ENCODE measurements at regions not wholly inside any gene's neighbourhood (a gene's known extent, or its start where the extent isn't known, plus 50 kb on each side); places are given as distances from the start of the nearest gene placed in this dataset.
"Not testable (repeated sequence)": the region's sequence is repeated elsewhere in the genome, so short reads cannot be mapped to it uniquely, and the experiment has no call there.

GRCh38 chr11:29495676-29496075 lies 521.2 kb downstream of the KCNA4 start:
- DNase-seq (ENCODE audit: extremely low read depth in 1 of 2, low read depth in 1 of 2) = no peak

GRCh38 chr11:29490938-29491337 lies 525.9 kb downstream of the KCNA4 start:
- no peak for DNase-seq (ENCODE audit: extremely low read depth in 1 of 2, low read depth in 1 of 2)

DNA sequence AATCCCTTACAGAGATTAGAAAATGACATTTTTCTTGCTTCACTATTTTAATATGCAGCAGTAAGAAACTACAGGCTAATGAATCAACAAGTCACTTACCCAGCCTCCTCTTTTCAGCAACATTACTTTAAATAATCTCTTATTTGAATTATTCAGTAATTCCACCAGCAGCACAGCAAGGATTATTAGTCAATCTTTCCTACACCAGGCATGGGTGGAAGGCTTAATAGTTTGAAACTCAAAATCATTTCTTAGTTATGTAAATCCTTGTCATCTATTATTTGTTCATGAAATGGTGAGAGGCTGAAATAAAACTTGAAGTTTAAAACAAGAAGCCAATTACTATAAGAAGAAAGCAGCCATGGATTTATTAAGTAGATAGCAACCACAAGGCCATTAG lies 530.5 kb downstream of the KCNA4 start:
- no peak for DNase-seq (ENCODE audit: extremely low read depth in 1 of 2, low read depth in 1 of 2)

GRCh38 chr11:29485641-29486040 lies 531.2 kb downstream of the KCNA4 start:
- DNase-seq (ENCODE audit: extremely low read depth in 1 of 2, low read depth in 1 of 2) = no peak

DNA sequence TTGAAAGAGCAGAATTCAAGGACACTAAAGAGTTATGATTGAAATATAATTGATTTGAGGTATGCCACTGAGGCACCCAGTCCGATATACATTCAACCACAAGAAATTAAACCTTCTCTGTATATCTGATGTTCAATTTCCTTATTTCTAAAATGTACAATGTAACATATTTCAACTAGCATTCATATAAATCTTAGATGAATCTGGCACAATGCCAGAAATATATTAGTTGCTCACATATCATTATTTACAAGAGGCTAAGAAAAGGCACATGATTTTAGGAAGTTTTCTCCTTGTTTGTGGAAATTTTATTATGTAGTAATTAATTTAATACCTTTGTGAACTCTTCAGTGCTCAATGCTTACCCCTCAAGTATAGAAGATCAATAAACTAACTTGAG lies 532.3 kb downstream of the KCNA4 start:
- DNase-seq (ENCODE audit: extremely low read depth in 1 of 2, low read depth in 1 of 2) = no peak

- DNase-seq (ENCODE audit: extremely low read depth in 1 of 2, low read depth in 1 of 2) = no peak
These were observed 533.0 kb downstream of the KCNA4 start for GRCh38 chr11:29483831-29484230.

DNA sequence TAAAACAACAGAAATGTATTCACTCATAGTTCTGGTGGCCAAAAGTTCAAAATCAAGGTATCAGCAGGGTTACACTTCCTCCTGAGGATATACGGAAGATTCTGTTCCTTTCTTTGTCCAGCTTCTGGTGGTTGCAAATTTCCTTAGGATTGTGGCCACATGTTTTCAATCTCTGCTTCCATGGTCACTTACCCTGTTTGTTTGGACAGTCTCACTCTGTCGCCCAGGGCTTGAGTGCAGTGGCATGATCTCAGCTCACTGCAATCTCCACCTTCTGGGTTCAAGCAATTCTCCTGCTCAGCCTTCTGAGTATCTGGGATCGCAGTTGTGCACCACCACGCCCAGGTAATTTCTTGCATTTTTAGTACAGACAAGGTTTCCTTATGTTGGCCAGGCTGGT lies 534.3 kb downstream of the KCNA4 start:
- DNase-seq (ENCODE audit: extremely low read depth in 1 of 2, low read depth in 1 of 2) = no peak

DNA sequence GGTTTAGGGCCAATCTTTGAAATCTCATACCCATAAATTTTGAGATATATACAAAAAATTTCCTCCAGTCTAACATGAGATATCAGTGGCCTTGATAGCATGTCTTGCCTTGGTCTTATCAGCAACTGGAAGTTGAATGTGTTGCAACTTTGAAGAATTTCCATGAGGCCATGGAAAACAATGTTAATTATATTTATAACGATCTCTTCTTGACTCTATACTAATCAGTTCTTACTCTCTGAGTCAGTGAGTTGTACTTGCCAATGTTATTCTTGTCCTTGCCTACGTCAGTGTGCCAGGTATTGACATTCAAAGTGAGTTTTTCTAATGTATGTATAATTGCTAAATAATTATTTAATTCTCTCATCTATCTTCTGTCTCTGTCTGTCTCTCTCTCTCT lies 535.1 kb downstream of the KCNA4 start:
- no peak for DNase-seq (ENCODE audit: extremely low read depth in 1 of 2, low read depth in 1 of 2)

- DNase-seq (ENCODE audit: extremely low read depth in 1 of 2, low read depth in 1 of 2) = no peak
These were observed 535.8 kb downstream of the KCNA4 start for GRCh38 chr11:29480981-29481380.

- no peak for DNase-seq (ENCODE audit: extremely low read depth in 1 of 2, low read depth in 1 of 2)
These were observed 558.6 kb downstream of the KCNA4 start for GRCh38 chr11:29458252-29458651.

GRCh38 chr11:29452146-29452545 lies 564.7 kb downstream of the KCNA4 start:
- no peak for DNase-seq (ENCODE audit: extremely low read depth in 1 of 2, low read depth in 1 of 2)

DNA sequence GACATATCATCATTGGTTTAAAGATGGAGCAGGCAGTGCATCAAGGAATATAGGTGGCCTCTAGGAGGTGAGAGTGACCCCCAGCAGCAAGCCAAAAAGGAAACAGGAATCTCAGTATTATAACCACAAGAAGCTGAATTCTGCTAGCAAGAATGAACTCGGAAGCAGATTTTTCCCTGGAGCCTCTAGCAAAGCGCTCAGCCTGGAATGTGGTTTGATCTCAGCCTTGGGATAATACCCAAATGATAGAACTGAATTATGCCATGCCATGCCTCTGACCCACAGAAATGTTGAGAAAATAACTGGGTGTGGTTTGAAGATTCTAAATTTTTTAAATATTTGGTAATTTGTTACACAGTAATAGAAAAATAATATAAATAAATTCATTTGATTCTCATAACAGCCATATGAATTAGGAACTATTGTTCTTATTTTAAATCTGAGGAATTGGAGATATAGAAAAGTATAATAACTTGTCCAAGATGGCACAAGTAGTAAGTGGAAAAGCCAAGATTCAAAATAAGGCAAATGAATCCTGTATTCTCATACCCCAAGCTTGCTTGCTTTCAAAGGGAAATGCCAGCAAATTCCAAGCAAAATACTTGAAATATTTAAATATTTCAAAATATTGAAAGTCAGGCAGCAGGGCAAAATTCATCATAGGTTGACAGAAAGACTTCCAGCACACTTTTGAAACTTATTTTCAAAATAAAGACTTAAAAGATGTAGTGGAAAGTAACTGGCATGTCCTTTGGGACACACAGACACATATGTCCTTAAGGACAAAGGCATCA lies 567.4 kb downstream of the KCNA4 start:
- DNase-seq (ENCODE audit: extremely low read depth in 1 of 2, low read depth in 1 of 2) = no peak

DNA sequence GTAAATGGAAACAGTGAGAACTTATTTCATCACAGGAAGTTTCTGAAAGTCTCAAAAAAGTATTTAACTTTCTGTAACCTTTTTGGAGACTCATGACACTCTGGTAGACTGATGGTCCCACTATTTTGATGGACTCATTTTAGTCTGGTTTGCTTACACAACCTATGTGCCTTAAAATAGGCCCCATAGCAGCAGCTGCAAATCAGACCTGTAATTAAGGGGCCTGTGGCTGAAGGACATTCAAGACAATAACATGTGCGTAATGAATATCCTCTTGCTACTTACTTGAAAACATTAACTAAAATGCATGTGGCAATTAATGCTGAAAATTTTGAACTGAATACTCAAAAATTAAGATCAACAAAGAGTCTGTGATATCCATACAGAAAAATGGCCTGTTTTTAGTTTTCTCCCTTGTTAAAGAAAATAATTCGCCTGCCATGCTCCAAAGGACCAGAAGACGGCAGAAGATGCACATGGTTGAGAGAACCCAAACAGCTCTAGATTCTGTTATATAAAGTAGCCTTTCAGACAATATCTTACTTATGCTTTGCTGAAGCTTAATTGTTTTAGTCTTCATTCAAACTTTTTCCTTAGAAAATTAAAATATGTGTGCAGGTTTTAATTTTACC lies 568.5 kb downstream of the KCNA4 start:
- no peak for DNase-seq (ENCODE audit: extremely low read depth in 1 of 2, low read depth in 1 of 2)

DNA sequence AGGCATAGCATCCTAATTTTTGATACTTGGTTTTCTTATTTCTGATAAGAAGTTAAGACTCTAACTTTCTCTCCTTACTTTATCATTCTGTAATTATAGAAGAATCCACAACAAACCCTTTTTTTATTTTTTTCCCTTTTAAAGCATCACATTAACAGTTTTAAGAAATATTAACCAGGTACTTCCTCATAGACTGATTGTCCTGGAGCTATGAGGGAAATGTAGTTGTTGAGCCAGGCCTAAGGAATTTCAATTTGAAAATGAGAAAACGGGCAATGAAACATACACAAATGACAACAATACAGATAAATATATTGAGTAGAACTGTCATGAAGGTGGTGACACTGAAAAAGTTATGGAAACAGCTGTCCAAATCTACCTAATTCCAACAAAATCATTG lies 569.0 kb downstream of the KCNA4 start:
- no peak for DNase-seq (ENCODE audit: extremely low read depth in 1 of 2, low read depth in 1 of 2)

DNA sequence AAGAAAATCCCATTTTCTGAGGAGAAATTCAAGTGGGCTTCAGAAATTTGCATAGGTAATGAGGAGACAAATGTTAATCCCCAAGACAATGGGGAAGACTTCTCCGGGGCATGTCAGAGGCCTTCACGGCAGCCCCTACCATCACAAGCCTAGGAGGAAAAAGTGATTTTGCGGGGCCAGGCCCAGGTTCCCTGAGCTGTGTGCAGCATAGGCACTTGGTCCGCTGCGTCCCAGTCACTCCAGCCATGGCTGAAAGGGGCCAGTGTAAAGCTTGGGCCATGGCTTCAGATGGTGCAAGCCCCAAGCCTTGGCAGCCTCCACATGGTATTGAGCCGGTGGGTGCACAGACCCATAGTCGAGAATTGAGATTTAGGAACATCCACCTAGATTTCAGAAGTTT lies 570.7 kb downstream of the KCNA4 start:
- DNase-seq (ENCODE audit: extremely low read depth in 1 of 2, low read depth in 1 of 2) = no peak

- DNase-seq (ENCODE audit: extremely low read depth in 1 of 2, low read depth in 1 of 2) = not testable (repeated sequence)
These were observed 571.6 kb downstream of the KCNA4 start for GRCh38 chr11:29445191-29445590.

DNA sequence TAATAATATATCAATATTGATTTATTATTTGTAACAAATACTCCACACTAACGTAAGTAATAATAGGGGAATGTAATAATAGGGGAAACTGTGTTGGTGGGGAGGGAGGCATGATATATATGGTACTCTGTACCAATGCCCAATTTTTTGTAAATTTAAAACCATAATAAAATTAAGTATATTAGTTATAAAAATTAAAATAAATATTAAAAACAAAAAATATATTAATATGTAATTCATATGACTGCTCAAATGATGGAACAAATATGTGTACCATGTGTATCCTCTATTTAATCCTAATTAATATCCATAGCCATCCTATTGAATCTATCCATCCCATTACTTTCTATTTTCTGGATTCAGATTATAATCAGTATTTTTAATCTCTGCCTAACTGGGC lies 578.0 kb downstream of the KCNA4 start:
- DNase-seq (ENCODE audit: extremely low read depth in 1 of 2, low read depth in 1 of 2) = no peak

- DNase-seq (ENCODE audit: extremely low read depth in 1 of 2, low read depth in 1 of 2) = no peak
These were observed 581.4 kb downstream of the KCNA4 start for GRCh38 chr11:29435421-29435820.

DNA sequence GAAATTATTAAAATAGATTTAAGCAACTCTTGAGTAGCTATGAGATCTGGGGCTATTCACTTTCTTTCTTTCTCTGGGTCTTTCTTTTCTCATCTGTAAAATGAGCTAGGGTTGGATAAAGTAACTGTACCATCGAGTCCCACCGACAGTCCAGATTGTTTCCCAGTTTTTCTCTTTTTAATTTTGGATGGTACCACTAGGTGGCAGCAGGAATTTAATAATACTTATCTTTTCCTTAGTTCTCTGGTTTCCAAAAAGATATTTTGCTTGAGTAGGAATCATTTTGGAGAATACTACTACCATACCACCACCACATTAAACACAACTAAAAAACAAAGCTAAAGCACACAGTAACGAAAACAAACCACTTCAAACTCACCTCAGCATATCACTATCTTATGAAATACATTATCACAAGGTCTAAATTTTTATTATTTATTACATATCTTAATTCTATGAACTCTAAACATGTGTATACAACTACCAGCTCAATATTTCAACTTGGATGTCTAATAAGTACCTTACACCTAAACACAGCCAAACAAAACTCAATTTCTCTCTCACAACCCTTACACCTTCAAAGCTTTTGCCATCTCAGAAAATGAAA lies 584.0 kb downstream of the KCNA4 start:
- no peak for DNase-seq (ENCODE audit: extremely low read depth in 1 of 2, low read depth in 1 of 2)

- DNase-seq (ENCODE audit: extremely low read depth in 1 of 2, low read depth in 1 of 2) = no peak
These were observed 611.5 kb downstream of the KCNA4 start for GRCh38 chr11:29405305-29405704.

DNA sequence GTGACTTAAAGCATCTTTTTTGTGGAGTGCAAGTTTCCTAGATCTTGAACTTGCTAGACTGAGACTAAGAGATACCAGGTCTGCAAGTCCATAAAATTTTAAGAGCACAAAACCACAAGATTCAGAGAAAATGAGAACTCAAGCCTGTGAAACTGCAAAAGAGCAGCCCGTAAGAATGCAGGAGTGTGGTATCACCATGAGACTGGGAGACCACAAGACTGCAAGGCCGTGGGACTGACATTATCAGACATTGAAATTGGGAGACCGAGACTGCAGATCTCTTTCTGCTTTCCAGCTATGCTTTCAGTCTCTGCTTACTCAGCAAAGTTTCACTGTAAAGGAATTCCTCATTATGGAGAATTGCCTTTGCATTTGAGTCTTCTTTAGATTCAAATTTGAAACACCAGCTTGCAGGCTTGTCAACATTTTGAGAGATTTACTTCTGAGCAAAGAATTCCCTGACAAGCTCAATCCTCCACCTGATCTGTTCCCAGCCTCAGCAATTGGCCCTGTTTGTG lies 621.2 kb downstream of the KCNA4 start:
- DNase-seq (ENCODE audit: extremely low read depth in 1 of 2, low read depth in 1 of 2) = no peak

DNA sequence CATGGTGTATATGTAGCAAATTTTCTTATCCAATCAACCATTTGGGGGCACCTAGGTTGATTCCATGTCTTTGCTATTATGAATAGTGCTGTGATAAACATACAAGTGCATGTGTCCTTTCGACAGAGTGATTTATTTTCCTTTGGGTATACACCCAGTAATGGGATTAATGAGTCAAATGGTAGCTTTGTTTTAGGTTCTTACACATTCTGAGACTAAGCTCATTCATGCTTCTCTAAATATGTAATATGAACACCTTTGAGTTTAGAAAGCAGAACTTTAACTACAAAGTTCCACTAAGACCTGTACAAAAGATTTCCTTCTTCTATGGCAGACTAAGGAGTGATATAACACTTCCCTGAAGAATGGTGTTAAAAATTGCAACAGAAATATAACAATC lies 627.0 kb downstream of the KCNA4 start:
- no peak for DNase-seq (ENCODE audit: extremely low read depth in 1 of 2, low read depth in 1 of 2)
